Posterior cingulate gyrus (tissue), 11 donors: ENCODE measurements at regions not wholly inside any gene's neighbourhood (a gene's known extent, or its start where the extent isn't known, plus 50 kb on each side); places are given as distances from the start of the nearest gene placed in this dataset.

ENCODE experiments used
- DNase-seq, 10 donors: peaks; one replicate each; pipeline versions ENCODE4 v3.0.0 to v3.0.0-alpha.2; 2020 to 2021; ENCODE audit warnings: mixed read lengths in 3 of 10
- intact Hi-C: fragments of 100-400 bp; cut with DNase I; formaldehyde crosslinking; loops from one replicate; pipeline ENCODE4 v1.15.1; 2023

DNA sequence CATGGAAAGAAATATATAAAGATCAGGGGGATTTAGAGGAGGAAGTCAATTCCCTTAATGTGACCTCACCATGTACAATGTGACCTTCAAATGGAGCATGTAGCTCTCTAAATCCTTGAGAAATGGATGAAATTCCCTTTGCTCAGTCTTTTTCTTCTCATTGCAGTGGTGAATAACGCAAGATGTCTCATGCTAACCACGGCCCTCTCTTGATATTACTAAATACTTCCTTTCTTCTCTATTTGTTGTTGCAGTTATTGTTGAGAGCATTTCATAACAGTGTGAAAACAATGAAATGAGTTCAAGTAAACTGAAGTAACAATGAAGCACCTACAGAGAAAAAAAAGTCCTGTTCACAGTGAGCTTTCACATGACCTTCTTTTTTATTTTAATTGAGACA lies 55.6 kb downstream of the ZNF281 start:
- no peak for DNase-seq
- intact Hi-C loops: no loop called here

DNA sequence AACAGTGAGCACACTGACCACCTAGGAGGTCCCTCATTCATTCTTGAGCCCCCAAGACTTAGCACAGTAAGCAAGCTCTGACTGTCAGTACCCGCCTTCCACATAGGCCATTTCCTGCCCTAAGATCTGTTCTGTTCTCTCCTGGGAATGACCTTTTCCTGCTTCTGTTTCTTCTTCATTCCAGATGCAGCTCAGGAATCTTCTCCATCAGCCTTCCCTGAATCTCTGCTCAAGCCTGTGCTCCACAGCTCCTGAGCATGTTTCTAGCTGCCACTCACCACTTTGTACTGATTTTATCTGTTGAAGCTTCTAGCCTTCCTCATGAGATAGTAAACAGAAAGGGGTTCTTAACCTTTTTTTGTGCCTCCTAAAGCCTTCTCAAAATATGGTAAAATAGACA lies 56.6 kb downstream of the ZNF281 start:
- DNase-seq: no peak
- intact Hi-C loops: no loop called here

DNA sequence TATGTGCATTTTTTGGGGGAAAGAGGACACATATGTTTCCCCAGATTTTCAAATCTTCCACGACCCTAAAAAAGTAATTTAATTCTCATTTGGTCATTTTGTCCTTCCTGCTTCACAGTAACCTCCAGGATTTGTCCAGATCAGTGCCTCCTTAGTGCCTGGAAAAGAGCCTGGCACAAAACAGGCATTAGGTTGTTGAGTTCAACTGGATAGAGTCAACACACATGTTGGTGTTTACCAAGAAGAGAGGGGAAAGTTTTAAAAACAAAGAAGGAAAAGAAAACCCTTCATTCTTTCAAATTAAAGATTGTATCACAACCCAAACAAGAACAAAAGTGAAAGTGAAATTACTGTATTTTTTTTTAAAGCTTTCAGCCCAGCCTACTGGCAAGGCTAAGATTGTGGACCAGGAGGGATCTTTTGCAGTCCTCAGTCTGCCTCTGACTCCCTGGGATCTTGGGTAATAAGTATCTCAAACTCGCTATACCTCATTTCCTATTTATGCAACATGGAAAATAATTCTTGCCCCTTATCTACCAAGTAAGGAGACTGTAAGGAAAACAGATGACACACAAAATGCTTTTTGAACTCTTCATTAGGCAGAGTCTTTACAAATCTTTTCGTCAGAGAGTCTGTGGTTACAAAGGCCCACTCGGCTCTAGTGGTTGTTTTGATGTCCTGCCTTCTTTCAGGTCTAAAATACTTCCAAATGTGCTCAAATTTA lies 57.8 kb downstream of the ZNF281 start:
- DNase-seq: no peak

DNA sequence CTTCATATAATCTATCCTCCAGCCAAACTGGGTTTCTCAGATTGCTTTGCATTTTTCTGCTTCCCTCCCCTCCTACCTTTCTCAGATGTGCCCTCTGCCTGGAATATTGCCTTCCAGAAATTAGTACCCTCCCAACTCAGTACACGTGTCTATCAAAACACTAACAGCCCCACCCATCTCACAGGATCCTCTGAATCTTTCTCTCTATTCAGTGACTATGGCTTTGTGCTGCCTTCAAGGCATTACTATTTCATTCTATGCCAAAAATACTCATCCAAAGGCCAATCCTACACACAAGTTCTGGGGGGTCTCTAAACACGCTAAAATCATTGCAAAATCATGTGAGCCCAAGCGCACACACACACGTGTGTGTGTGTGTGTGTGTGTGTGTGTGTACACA lies 58.4 kb downstream of the ZNF281 start:
- intact Hi-C loops: no loop called here
- no peak for DNase-seq

More for the DNA sequence above, 57.8 kb downstream of the ZNF281 start:
- intact Hi-C loops: no loop called here

DNA sequence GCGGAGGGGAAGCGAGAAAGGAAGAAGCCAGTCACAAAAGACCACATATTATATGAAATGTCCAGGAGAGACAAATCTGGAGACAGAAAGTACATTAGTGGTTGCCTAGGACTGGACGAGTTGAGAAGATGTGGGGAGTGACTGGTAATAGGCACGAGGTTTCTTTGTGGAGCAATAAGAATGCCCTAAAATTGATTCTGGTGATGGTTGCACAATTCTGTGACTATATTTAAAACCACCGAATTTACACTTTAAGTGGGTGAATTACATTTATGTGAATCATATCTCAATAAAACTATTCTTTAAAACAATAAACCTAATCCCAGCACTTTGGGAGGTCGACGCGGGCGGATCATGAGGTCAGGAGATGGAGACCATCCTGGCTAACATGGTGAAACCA lies 63.1 kb downstream of the ZNF281 start:
- intact Hi-C loops: no loop called here
- no peak for DNase-seq

DNA sequence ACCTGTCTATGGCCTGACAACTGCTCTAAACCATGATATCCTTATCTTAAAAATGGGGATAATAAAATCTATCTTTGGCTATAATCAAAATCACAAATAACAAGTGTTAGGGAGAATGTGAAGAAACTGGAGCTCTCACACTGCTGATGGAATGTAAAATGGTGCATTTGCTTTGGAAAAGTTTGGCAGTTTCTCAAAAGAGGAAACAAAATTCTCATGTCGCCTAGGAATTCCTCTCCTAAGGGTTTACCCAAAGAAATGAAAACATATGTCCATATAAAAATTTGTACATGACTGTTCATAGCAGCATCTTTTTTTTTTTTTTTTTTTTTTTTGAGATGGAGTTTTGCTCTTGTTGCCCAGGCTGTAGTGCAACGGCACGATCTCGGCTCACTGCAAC lies 64.3 kb downstream of the ZNF281 start:
- DNase-seq: no peak
- intact Hi-C loops: no loop called here

DNA sequence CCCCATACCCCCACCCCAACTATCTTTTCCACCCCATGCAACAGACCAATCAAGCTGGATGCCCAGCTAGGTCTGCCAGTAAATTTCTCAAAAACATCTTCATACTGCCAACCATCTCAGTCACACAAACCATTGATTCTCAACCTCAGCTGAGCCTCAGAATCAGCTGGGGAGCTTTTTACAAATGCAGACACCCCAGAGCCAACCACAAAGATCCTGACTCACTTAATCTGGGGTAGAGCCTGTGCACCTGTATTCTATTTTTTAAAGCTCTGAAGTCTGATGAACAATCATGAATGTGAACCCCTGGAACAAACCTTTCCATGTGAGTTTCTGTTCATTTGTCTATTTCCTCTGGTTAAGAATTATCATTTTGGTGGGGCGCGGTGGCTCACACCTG lies 66.0 kb downstream of the ZNF281 start:
- intact Hi-C loops: no loop called here
- DNase-seq: no peak

DNA sequence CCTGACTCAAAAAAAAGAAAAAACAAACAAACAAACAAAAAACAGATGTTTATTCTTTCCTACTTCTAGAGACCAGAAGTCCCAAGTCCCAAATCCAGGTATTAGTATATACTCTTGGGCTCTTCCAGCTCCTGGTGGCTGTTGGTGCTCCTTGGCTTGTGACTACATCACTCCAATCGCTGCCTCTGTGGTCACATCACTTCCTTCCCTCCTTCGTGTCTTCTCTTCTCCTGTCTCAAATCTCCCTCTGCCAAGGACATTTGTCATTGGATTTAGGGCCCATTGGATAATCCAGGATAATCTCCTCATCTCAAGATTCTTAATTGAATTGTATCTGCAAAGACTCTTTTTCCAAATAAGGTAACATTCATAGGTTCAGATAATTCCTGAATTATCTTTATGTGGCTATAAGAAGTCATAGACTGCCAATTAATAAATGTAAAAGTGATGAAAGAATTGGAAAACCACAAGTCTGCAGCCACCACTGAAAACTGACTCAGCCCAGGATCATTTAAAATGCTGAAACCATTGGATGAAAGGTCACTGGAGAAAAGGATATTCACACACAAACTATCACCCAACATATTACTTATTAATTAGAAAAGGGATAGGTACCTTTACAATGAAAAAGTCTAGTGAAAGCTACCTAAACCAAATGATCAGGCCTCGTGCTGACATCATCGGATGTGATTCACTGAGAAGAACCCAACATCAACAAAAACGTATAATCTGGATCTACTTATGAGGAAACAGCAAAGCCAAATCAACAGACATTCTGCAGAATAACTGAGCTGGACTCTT lies 67.1 kb downstream of the ZNF281 start:
- intact Hi-C loops: no loop called here
- no peak for DNase-seq

DNA sequence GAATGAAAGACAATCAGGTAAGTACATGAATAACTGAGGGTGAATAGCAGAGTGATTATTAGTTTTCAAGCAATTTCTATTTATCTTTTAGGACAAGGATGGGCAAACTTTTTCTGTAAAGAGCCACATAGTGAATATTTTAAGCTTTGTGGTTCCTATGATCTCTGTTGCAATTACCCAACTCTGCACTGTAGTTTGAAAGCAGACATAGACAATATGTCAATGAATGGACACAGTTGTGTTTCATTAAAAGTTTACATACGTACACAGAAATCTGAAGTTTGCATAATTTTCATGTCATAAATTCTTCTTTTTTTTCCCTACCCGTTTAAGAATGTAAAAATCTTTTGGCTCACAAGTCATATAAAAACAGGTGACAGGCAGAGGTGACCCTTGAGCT lies 71.4 kb downstream of the ZNF281 start:
- intact Hi-C loops: no loop called here
- DNase-seq: no peak

DNA sequence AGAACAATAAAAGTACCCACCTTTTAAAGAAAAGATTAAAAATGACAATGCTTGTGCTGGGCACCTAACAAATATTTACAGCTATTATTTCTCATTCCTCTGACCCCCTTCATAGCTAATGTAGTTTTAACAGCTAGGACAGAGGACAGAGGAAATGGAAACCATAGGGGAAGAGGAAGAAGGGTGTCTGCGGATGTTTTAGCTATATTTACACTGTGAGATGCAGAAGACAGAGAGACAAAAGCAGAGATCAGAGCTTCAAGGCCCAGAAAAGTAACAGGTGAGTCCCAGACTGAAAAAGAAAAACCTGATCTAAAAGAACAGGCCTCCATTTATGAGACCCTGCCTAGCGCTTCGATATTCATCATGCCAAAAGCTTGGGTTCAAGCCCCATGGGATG lies 72.0 kb downstream of the ZNF281 start:
- DNase-seq: no peak
- intact Hi-C loops: no loop called here

DNA sequence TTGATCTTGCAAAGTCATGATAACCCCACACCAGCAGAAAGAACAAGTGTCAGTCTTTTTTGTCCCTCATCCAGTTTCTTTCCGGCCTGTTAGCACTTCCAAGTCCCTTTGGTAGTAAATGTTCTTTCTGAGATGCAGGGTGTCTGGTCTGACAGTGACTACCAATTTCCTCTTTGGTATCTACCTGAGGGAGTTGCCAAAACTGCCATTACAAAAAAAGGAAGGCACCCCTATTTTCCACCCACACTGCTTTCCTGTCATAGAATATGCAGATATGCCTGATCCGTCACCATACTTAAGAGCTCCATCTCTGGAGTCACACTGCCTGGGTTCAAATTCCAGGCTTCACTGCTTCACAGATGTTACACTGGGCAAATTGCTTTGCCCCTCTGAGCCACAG lies 72.4 kb downstream of the ZNF281 start:
- intact Hi-C loops: no loop called here
- no peak for DNase-seq

DNA sequence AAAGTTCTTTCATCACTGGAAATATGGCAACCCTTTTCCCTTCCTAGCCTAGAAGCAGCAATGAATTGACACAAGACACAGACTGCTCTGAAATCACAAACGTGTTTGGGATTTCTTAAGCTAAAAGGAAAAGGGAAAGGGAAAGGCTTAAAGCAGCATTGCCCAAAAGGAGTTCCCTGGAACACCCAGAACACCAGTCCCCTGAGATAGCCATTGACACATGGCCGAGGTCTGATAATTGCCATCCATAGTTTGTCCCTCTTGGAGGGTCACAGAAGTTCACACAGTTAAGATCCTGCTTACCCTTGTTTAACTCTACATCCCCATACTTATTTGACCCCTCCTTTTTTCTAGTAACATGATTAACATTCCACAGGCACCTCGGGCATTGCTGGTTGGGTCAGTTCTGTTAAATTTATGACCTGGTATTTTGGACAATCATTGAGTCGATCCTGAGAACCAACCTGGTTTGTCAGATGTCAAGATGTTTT lies 72.9 kb downstream of the ZNF281 start:
- intact Hi-C loops: no loop called here
- no peak for DNase-seq

DNA sequence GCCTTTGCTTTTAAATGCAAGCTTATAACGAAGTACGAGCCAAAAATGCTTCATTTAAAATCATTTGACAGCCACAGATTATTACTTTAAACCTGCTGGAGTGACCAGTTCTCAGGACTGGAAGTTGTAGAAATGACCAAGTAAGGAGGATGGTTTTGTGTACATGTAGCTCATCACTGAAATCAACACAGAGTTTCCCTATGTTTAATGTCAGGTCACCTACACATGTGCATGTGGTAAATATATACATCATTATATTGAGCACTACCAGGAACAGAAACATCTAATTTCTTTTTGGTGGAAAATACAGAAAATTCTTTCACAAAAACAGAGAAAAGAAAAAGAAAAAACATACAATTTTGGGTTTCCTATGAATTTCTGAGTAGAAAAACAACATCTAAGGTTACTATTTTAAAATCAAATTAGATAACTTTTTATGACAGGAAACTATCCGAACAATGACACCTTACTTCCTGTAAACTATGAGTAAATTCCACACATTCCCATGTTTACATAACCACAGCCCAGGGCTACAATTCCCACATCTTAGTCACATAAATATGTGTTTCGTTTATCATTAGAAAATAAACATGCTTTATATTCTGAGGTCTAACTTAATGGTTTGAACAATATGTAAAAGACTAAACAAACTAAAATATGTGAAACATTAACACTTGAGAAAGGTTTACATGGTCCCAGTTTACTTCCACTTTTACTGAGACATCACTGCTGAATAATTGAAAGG lies 73.6 kb downstream of the ZNF281 start:
- intact Hi-C loops: no loop called here
- DNase-seq: no peak

DNA sequence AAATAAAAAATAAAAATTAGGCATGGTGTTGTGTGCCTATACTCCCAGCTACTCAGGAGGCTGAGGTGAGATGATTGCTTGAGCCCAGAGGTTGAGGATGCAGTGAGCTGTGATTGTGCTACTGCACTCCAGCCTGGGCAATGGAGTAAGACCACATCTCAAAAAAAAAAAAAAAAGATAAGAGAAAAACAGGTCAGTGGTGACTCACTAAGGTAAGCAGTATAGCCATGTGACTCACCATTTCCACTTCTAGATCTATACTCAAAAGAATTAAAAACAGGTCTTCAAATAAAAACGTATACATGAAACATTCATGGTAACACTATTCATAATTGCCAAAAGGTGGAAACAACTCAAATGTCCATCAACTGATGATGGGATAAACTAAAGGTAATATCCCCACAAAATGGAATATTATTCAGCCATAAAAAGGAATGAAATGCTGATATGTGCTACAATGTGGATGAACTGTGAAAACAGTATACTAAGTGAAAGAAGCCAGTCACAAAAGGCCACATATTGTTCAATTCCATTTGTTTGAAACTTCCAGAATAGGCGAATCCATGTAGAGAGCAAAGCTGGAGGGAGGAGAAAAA lies 75.1 kb downstream of the ZNF281 start:
- DNase-seq: no peak
- intact Hi-C loops: no loop called here

DNA sequence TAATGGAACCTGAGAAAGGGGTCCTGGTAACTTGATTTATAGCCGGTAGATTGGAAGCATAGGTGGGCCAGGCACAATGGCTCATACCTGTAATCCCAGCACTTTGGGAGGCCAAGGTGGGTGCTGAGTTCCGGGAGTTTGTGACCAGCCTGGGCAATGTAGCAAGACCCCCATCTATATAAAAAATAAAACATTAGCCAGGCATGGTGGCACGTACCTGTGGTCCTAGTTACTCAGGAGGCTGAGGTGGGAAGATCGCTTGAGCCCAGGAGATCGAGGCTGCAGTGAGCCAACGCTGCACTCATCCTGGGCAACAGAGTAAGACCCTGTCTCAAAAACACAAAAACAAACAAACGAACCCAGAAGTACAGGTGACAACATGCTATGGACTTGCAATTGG lies 76.5 kb downstream of the ZNF281 start:
- DNase-seq: no peak
- intact Hi-C loops: no loop called here

DNA sequence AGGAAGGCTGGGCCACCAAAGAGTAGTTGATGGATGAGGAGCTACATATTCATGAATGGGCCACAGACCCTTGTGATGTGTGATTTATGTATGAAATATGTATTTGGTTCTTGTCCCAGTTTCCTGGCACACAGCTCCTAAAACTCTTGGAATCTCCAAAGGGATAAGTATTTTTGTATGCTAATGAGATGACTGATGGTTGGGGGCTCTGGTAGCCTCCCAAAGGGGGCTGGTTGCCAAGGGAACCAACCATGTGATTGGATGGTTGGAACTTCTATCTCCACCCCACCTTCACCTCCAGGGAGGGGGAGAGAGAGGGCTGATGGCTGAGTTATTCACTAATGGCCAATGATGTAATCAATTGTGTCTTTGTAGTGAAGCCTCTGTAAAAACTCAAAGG lies 77.1 kb downstream of the ZNF281 start:
- intact Hi-C loops: no loop called here
- DNase-seq: no peak

DNA sequence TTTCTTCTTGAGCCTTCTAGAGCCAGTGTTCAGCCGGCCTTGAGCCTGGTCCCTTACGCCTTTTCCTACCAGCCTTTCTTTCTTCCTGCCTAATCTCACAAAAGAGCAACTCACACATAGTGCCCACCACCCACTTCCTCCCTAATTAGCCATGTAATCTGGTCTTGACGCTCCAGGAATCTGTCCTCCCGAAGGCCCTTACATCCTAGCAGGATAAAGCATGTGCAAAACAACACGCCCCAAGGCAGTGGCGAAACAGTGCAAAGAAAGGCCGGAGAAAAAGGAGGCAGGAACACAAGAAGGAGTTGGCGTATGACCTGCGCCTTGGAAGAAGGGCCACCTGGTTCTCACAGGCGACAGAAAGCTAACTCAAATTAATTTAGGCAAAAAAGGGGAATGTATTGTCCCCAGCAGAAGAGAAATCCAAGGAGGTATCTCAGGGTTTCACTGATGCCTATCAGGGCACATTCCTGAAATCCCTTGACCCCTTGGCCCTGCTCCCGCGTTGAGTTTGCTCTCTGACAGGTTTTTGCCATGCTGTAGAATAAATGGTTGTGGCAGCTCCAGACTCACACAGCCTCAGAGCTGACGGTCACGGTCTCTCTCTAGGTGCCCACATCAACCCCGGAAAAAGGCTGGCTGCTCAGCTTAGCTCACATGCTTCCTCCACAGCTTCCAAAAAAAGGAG lies 79.0 kb downstream of the ZNF281 start:
- intact Hi-C loops: no loop called here
- DNase-seq: no peak

DNA sequence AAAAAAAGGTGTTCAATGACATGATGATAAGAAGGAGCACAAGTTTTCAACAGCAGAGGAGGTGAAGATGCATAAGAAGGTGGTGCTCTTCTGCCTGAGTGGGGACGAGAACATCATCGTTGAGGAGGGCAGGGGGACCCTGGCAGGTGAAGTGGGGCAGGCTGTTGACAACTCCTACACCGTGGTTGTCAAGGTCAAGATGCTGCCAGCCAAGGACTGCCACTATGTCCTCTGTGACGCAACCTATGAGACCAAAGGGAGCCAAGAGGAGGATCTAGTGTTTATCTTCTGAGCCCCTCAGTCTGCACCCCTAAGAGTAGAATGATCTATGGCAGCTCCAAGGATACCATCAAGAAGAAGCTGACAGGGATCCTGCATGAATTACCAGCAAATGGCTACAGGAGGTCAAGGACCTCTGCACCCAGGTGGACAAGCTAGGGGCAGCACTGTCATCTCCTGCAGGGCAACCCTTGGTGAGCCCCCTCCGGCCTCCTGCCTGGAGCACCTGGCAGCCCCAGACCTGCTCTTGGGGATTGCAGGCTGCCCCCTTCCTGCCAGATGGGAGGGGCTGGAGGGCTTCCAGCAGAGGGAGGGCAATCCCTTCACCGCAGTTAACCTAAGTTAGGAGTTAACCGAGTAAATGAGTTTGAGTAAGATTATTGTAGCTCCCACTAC lies 80.5 kb downstream of the ZNF281 start:
- no peak for DNase-seq
- intact Hi-C loops: no loop called here

DNA sequence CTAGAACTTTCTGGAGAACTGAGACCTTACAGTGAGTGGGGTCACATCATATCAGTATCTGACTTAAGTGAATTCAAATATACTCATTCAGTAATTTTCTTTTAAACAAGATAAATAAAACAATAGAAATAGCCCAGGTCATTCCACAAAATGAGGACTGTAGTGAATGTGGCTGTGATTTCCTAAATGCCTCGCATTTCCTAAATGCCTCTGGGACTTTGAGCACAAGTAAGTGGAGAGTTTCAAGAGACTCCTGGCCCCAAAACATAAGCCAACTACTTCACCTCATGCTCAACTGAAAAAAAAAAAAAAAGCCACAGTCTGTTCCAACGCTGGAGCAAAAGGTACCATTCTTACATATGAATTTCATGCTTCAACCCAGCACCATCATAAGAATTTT lies 81.5 kb downstream of the ZNF281 start:
- intact Hi-C loops: no loop called here
- DNase-seq: no peak

DNA sequence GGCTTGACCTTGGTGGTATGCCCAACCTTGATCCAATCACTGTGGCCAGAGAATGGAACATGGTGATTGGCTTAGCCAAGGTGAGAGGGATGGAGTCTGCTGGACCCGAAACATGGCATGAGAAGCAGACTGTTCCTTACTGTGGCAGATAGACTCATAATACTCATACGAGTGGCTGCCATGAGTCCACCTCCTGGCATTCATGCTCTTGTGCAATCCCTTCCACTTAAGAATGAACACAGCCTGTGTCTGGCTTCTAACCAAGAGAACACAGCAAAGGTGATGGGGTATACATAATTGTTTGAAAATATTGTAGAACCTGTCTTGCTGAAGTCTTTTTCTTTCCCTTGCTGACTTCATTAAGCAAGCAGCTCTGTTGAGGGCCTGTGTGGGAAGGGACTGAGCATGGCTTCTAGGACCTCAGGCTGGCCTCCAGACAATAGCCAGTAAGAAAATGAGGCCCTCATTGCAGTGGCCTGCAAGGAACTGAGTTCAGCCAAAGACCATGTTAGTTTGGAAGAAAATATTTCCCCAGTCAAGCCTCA lies 85.9 kb downstream of the ZNF281 start:
- intact Hi-C loops: no loop called here
- no peak for DNase-seq
